CD4-positive, alpha-beta T cell treated with Interleukin-21 for 1 hour (primary cell): ENCODE measurements at regions not wholly inside any gene's neighbourhood (a gene's known extent, or its start where the extent isn't known, plus 50 kb on each side); places are given as distances from the start of the nearest gene placed in this dataset.

ENCODE experiments used
- DNase-seq: peaks from one replicate; pipeline ENCODE4 v3.0.0-alpha.2; 2020

DNA sequence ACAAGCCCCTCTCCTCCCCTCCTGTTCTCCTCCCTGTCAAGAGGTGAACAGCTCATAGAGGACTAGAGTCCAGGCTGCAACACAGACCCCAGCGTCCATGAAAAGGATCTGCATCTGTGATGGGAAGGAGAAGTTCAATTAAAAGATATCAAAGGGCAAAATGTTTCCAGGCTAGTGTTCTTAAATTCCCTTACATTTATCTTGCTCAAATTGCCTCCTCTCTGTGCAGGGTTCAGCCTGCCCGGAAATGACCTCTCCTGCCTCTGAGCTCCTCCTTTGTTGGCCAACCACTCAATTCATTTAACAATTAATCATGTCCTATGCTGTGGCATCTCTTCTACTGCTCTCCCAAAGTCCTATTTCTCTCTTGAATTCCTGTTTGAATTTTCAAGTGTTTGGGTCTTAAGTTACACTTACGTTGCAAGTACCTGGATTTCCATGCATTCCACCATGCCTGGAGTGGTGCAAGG, 105.3 kb downstream of the TSN start:
- DNase-seq = no peak

GRCh38 chr2:121862286-121862685, 106.8 kb downstream of the TSN start:
- DNase-seq = no peak

DNA sequence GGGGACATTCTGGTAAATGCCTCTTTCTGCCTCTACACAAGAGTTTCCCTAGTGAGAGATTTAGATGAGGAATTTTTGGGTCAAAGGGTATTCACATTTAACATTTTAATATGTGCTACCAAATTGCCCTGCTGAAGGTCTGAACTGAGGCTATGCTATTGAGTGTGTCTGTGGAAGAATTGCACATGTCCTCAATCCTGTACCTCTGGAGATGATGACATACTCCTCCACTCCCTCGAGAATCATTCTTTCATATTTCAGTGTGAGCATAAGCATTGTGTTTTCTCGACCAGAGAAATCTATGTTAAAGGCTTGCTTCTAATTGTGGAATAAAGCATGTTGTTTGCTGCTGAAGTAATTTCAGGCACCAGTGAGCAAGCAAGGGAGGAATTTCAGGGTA, 110.5 kb downstream of the TSN start:
- no peak for DNase-seq

GRCh38 chr2:121866789-121867188, 111.3 kb downstream of the TSN start:
- DNase-seq = no peak

GRCh38 chr2:121868652-121869051, 113.2 kb downstream of the TSN start:
- DNase-seq = no peak

GRCh38 chr2:121869363-121869762, 113.9 kb downstream of the TSN start:
- no peak for DNase-seq

DNA sequence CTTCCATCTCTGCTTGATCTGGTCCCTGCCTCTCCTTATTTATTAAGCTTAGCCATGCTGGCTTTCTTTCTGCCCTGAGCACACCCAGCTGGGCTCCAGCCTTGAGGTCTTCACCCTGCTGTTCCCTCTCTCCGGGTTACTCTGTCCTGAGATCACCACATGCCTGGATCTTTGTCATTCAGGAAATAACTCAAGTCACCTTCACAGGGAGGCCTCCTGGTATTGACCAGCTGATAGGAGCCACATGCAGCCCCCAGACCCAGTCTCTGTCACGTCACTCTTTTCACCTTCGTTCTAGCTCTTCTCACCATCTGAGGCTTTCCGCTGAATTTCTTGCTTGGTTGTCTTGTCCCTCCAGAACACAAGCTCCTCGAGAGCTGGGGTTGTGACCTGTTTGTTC, 114.4 kb downstream of the TSN start:
- DNase-seq = no peak

- no peak for DNase-seq
Measured at GRCh38 chr2:121872651-121873050, 117.2 kb downstream of the TSN start.

DNA sequence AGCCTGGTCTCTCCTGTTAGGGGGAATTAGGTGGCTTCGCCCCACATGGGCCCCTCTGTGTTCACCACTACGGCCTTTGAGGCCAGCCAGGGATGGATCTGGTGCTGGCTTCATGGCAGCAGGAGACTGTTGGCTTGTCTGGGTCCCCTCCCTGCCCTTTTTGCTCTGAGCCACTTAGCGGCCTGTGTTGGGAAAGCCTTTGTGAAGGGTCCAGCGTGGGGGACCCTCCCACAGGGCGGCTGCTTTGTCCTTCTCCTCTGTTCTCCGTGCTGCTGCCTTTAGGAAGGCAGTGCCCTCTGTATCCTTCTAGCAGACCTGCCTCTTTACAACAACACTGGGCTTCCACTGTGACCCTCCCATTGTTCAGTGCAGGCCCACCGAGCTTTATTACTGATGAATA, 118.4 kb downstream of the TSN start:
- no peak for DNase-seq

DNA sequence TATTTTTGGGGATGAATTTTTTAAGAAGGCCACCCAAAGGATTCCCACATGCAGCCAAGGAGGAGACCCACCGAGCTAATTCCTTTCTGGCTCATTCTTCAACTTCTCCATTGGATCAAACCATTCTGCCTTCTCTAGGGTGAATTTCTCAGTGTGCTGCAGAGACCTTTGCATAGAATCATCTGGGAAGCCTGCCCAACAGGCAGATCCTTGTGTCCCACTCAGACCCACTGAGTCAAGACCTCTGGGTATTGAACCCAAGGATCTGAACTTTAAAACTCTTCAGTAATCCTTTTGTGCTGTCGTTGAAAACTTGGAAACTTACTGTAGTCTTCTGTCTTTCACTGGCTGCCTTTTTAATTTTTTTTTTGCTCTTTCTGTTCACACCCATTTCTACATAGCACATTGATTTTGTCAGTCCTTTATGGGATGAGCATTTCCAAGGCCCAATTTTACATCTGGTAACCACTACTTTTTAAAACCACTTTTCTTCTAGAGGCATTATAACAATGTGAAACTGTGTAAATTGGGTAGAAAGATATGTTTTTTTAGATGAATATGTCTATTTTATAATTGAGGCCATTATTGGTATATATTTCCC, 120.2 kb downstream of the TSN start:
- no peak for DNase-seq

GRCh38 chr2:121877366-121877765, 121.9 kb downstream of the TSN start:
- no peak for DNase-seq

- DNase-seq = no peak
Measured at GRCh38 chr2:121880283-121880682, 124.8 kb downstream of the TSN start.

DNA sequence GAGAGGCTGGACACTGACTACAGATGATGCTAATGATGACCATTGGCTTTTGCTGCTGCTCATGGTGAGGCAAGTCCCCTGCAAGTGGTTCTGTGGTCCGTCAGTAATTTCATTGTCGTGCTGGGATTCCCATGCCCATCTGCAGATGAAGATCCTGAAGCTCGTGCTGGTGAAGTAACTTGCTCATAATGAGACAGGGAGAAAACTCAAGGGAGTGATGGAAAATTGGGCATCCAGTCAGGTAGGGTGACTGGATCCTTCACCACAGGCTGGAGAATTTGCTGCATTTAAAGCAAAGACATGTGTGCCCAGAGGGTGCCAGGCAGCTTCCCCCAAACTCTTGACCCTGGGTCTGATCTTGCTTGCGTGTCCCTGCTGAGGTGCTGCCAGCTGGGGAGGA, 125.6 kb downstream of the TSN start:
- no peak for DNase-seq

DNA sequence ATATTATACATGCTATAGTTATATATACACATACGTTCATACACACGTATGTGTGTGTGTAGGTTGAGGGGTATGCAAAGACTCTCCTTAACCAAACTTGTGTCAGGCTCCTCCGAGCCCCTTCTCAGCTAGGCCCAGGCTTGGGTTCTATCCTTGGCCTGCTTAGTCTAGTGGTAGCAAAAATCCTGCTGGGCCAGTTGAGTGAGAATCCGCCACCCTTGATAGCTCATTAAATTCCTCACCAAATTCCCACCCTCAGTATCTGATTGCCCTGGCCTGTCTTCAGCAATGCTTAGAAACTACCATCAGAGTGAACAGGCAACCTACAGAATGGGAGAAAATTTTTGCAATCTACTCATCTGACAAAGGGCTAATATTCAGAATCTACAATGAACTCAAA, 126.5 kb downstream of the TSN start:
- DNase-seq = no peak

- no peak for DNase-seq
Measured at GRCh38 chr2:121884078-121884477, 128.6 kb downstream of the TSN start.

GRCh38 chr2:121884511-121884921, 129.1 kb downstream of the TSN start:
- no peak for DNase-seq

DNA sequence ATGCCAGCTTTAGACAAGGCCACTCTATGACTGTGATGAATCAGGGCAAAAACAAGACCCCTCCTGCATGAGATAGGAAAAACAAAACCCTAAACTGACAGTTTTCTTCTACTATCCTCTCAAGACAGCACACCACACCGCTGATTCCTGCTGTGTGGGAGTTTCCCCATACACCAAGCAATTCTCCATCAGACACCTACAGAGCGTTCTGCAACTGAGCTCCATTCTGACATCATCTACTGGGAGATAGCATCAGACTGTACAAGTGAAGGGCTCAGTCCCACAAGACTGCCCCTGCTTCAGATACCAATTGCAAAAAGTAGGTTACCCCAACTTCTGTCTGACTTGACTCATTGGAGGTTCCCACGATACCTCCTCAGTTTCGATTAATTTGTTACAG, 130.6 kb downstream of the TSN start:
- DNase-seq = no peak

- DNase-seq = no peak
Measured at GRCh38 chr2:121887513-121888188, 132.2 kb downstream of the TSN start.

DNA sequence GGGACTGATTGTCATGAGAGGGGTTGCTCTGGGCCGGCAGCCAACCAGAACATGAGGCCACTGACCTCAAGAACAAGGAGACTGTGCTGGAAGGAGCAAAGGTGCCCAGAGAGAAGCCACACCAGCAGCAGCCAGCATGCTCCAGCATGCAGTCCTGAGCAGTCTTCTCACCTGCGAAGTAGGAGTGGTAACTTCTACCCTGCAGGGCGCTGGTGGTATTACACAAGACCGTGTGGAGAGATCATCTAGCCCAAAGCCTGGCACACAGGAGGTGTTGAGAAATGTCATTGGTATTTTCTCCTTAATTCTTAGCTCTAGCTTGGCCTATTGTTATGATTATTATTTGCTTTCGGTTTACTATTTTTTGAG, 132.7 kb downstream of the TSN start:
- DNase-seq = no peak

GRCh38 chr2:121890041-121890440, 134.6 kb downstream of the TSN start:
- no peak for DNase-seq

DNA sequence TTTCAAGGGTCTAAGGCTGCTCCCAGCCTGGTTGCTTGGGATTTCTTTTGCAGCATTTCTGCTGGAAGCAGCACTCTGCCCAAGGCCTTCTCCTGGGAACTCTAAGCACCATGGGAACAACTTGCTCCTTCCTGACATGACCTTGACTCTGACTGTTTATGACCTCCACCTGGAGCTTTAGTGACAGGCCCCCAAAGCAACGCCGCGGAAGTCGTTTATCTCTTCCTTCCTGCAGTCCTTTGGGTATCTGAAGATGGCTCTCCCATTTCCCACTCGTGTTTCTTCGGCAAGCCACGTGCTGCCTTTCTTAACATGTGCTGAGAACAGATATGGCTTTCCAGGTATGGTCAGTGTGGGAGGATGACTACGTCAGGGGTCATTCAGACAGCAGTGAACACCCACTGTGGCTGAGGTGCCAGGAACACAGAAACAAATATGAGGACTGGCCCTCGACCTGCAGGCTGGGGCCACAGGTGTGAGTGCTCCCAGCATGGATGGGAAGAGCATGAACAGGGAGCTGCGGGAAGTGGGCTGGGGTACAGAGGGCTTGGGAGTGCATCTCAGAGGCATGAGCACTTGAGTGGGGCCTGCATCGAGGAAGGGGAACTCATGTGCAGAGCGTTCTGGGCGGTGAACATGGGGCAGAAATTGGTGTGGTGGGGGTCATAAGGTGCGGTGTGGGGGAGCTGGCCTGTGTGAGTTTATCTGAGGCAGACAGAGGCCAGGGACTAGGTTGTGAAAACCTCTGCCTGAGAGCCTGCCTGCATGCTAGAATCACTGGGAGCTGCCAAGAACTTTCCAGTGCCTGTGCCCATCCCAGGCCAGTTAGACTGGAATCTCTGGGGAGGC, 140.5 kb downstream of the TSN start:
- no peak for DNase-seq

- DNase-seq = no peak
Measured at GRCh38 chr2:121897335-121897970, 142.0 kb downstream of the TSN start.

- DNase-seq = no peak
Measured at GRCh38 chr2:121898483-121898882, 143.0 kb downstream of the TSN start.

- DNase-seq = no peak
Measured at GRCh38 chr2:121900391-121900790, 144.9 kb downstream of the TSN start.
